ENCODE measurements at regions not wholly inside any gene's neighbourhood (a gene's known extent, or its start where the extent isn't known, plus 50 kb on each side); places are given as distances from the start of the nearest gene placed in this dataset.
A peak's percentile ranks its signal among the peaks of the same experiment; 100 is the strongest.

DNA sequence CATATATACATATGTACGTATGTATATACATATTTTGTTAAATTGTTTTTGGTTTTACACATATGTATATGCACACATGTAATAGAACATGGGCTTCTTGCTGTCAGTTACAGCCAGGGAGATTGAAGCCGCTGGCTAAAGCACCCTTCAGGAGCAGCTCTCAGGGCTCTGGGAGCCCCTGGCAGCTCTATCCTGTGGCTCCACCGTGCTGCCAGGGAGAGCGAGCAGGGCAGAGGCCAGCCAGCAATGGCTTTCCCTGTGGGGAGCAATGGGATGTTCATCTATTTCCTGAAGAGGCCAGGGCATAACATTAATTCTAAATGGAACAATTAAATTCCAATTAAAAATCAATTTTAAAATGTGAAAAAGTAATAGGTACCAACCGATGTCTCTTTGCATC lies 102.9 kb downstream of the PSMG1 start:
- TF ChIP-seq POLR2AphosphoS5 (IDR thresholded peaks at IDR 0.05; ENCODE audit: low read depth) (no peak), SPI1 (IDR thresholded peaks at IDR 0.05; ENCODE audit: borderline replicate concordance, low read depth) (no peak)
- TF ChIP-seq, protein P1, sequence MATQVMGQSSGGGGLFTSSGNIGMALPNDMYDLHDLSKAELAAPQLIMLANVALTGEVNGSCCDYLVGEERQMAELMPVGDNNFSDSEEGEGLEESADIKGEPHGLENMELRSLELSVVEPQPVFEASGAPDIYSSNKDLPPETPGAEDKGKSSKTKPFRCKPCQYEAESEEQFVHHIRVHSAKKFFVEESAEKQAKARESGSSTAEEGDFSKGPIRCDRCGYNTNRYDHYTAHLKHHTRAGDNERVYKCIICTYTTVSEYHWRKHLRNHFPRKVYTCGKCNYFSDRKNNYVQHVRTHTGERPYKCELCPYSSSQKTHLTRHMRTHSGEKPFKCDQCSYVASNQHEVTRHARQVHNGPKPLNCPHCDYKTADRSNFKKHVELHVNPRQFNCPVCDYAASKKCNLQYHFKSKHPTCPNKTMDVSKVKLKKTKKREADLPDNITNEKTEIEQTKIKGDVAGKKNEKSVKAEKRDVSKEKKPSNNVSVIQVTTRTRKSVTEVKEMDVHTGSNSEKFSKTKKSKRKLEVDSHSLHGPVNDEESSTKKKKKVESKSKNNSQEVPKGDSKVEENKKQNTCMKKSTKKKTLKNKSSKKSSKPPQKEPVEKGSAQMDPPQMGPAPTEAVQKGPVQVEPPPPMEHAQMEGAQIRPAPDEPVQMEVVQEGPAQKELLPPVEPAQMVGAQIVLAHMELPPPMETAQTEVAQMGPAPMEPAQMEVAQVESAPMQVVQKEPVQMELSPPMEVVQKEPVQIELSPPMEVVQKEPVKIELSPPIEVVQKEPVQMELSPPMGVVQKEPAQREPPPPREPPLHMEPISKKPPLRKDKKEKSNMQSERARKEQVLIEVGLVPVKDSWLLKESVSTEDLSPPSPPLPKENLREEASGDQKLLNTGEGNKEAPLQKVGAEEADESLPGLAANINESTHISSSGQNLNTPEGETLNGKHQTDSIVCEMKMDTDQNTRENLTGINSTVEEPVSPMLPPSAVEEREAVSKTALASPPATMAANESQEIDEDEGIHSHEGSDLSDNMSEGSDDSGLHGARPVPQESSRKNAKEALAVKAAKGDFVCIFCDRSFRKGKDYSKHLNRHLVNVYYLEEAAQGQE (IDR thresholded peaks at IDR 0.05; ENCODE audit: insufficient replicate concordance, low read depth) = no peak
- no peak overlapping the region for H3K4me3 ChIP-seq (replicated peaks; ENCODE audit: insufficient read depth, low read length)
- peak overlapping the region; percentile 40; the same call in 1 of the 2 replicates for H3K27ac ChIP-seq (replicated peaks)
- H3K27me3 ChIP-seq (ENCODE audit: insufficient read depth, poor library complexity, severe bottlenecking) = no peaks in the 10 kb centered on the region
- no peak for DNase-seq (ENCODE audit: low read depth in 1 of 2, low spot score in 1 of 2)

- TF ChIP-seq CTCF (IDR thresholded peaks at IDR 0.05; ENCODE audit: insufficient read depth, low read length) (no peak), POLR2AphosphoS5 (IDR thresholded peaks at IDR 0.05; ENCODE audit: low read depth) (peak; percentile 65), SPI1 (IDR thresholded peaks at IDR 0.05; ENCODE audit: borderline replicate concordance, low read depth) (no peak)
- TF ChIP-seq, protein P1 (IDR thresholded peaks at IDR 0.05; ENCODE audit: insufficient replicate concordance, low read depth) = no peak
- peak overlapping the region; percentile 40 for H3K27ac ChIP-seq (replicated peaks)
- DNase-seq (ENCODE audit: low read depth in 1 of 2, low spot score in 1 of 2) = peak; percentile 91 to 95
- no peak overlapping the region for H3K4me3 ChIP-seq (replicated peaks; ENCODE audit: insufficient read depth, low read length)
- no peaks in the 10 kb centered on the region for H3K27me3 ChIP-seq (ENCODE audit: insufficient read depth, poor library complexity, severe bottlenecking)
Observed at GRCh38 chr21:39079617-39080016, 103.6 kb downstream of the PSMG1 start.

GRCh38 chr21:39078322-39079065 lies 104.8 kb downstream of the PSMG1 start:
- H3K27ac ChIP-seq (replicated peaks) = peak overlapping the region; percentile 40
- H3K27me3 ChIP-seq (ENCODE audit: insufficient read depth, poor library complexity, severe bottlenecking) = no peaks in the 10 kb centered on the region
- no peak for DNase-seq (ENCODE audit: low read depth in 1 of 2, low spot score in 1 of 2)
- TF ChIP-seq, protein P1 (IDR thresholded peaks at IDR 0.05; ENCODE audit: insufficient replicate concordance, low read depth) = no peak
- TF ChIP-seq CTCF (IDR thresholded peaks at IDR 0.05; ENCODE audit: insufficient read depth, low read length) (no peak), SPI1 (IDR thresholded peaks at IDR 0.05; ENCODE audit: borderline replicate concordance, low read depth) (no peak), GABPA (IDR thresholded peaks at IDR 0.05; ENCODE audit: low read depth) (no peak), POLR2AphosphoS5 (IDR thresholded peaks at IDR 0.05; ENCODE audit: low read depth) (no peak)
- H3K4me3 ChIP-seq (replicated peaks; ENCODE audit: insufficient read depth, low read length) = no peak overlapping the region

Measured in HL-60 (cell line).